ENCODE measurements at regions not wholly inside any gene's neighbourhood (a gene's known extent, or its start where the extent isn't known, plus 50 kb on each side); places are given as distances from the start of the nearest gene placed in this dataset.

- no peaks in the 10 kb centered on the region for H3K9me3 Mint-ChIP-seq
- DNase-seq (ENCODE audit: extremely low spot score, unreplicated experiment), result no peak
- H3K4me3 Mint-ChIP-seq, result no peak overlapping the region
- no peaks in the 10 kb centered on the region for H3K36me3 Mint-ChIP-seq
- H3K27ac Mint-ChIP-seq, result no peak overlapping the region
- H3K27me3 Mint-ChIP-seq, result peaks cover 14% of the 10 kb centered on the region
- H3K4me1 Mint-ChIP-seq (ENCODE audit: unreplicated experiment), result peaks cover 7% of the 10 kb centered on the region
- TF ChIP-seq, protein P1, sequence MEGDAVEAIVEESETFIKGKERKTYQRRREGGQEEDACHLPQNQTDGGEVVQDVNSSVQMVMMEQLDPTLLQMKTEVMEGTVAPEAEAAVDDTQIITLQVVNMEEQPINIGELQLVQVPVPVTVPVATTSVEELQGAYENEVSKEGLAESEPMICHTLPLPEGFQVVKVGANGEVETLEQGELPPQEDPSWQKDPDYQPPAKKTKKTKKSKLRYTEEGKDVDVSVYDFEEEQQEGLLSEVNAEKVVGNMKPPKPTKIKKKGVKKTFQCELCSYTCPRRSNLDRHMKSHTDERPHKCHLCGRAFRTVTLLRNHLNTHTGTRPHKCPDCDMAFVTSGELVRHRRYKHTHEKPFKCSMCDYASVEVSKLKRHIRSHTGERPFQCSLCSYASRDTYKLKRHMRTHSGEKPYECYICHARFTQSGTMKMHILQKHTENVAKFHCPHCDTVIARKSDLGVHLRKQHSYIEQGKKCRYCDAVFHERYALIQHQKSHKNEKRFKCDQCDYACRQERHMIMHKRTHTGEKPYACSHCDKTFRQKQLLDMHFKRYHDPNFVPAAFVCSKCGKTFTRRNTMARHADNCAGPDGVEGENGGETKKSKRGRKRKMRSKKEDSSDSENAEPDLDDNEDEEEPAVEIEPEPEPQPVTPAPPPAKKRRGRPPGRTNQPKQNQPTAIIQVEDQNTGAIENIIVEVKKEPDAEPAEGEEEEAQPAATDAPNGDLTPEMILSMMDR (conservative IDR thresholded peaks at IDR 0.05), result no peak
These were observed 371.2 kb upstream of the ASIC2 start for GRCh38 chr17:33664116-33664840.

GRCh38 chr17:33667052-33667509 lies 374.0 kb upstream of the ASIC2 start:
- Mint-ChIP-seq H3K36me3 (no peaks in the 10 kb centered on the region), H3K27me3 (peaks cover 22% of the 10 kb centered on the region), H3K4me1 (ENCODE audit: unreplicated experiment) (peaks cover 7% of the 10 kb centered on the region), H3K9me3 (no peaks in the 10 kb centered on the region), H3K27ac (no peak overlapping the region), H3K4me3 (no peak overlapping the region)
- no peak for DNase-seq (ENCODE audit: extremely low spot score, unreplicated experiment)
- TF ChIP-seq, protein P1 (conservative IDR thresholded peaks at IDR 0.05), result no peak

DNA sequence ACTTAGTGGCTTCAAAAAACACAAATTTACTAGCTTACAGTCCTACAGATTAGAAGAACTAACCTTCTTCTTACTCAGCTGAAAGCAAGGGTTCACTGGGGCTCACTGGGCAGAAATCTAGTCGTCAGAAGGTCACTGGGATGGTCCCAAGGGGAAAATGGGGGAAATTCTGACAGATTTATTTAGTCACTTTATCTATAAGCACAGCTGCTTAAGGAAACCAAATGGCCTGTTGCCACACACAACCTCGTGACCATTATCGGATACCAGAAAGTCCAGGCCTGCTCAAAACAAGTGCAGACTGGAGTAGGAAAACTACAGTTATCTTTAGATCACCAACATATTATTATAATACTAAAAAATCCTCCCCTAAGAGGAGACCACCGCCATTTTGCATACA lies 374.6 kb upstream of the ASIC2 start:
- DNase-seq (ENCODE audit: extremely low spot score, unreplicated experiment), result no peak
- Mint-ChIP-seq H3K36me3 (no peaks in the 10 kb centered on the region), H3K27ac (no peak overlapping the region), H3K9me3 (no peaks in the 10 kb centered on the region), H3K4me3 (no peak overlapping the region), H3K27me3 (peaks cover 26% of the 10 kb centered on the region), H3K4me1 (ENCODE audit: unreplicated experiment) (peaks cover 7% of the 10 kb centered on the region)
- TF ChIP-seq, protein P1 (conservative IDR thresholded peaks at IDR 0.05), result no peak

- H3K27me3 Mint-ChIP-seq, result peaks cover 24% of the 10 kb centered on the region
- H3K4me1 Mint-ChIP-seq (ENCODE audit: unreplicated experiment), result peaks cover under 1% of the 10 kb centered on the region
- H3K9me3 Mint-ChIP-seq, result no peaks in the 10 kb centered on the region
- DNase-seq (ENCODE audit: extremely low spot score, unreplicated experiment), result no peak
- no peak overlapping the region for H3K4me3 Mint-ChIP-seq
- TF ChIP-seq, protein P1 (conservative IDR thresholded peaks at IDR 0.05), result no peak
- no peaks in the 10 kb centered on the region for H3K36me3 Mint-ChIP-seq
- no peak overlapping the region for H3K27ac Mint-ChIP-seq
These were observed 375.4 kb upstream of the ASIC2 start for GRCh38 chr17:33668516-33668915.

DNA sequence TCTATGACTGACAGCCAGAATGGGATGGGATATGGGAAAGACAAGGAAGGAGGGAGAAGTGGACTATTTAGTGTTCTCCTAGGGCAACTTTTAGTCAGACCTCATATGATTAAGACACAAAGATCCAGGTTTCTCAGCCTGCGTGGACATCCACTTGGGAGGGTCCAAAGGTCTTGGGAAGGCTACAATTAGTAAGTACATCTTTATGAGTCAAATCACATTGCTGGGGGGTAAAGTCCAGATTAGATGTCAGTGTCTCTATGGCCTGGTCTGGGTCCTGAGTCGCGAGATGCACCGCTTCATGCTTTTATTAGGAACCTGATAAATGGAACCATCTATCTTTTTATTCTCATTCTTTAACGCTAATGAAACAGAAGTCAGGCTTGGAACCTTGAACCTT lies 378.4 kb upstream of the ASIC2 start:
- H3K27me3 Mint-ChIP-seq, result peaks cover 29% of the 10 kb centered on the region
- no peaks in the 10 kb centered on the region for H3K9me3 Mint-ChIP-seq
- H3K27ac Mint-ChIP-seq, result no peak overlapping the region
- H3K36me3 Mint-ChIP-seq, result no peaks in the 10 kb centered on the region
- no peak overlapping the region for H3K4me3 Mint-ChIP-seq
- DNase-seq (ENCODE audit: extremely low spot score, unreplicated experiment), result no peak
- no peaks in the 10 kb centered on the region for H3K4me1 Mint-ChIP-seq (ENCODE audit: unreplicated experiment)
- TF ChIP-seq, protein P1 (conservative IDR thresholded peaks at IDR 0.05), result no peak
